Ovary (tissue), 3 donors: ENCODE measurements at regions not wholly inside any gene's neighbourhood (a gene's known extent, or its start where the extent isn't known, plus 50 kb on each side); places are given as distances from the start of the nearest gene placed in this dataset.

Experiments
- EP300 ChIP-seq: sonication (generic); formaldehyde crosslinking; IDR thresholded peaks from one replicate; pipeline ENCODE4 v1.6.1; 2017; ENCODE audit warnings: antibody characterized with exemption
- TF ChIP-seq, protein P1 (sequence below), 3 donors: fragments of 450-650 bp in 2 of 3; fragments of 200-600 bp in 1 of 3; IDR thresholded peaks; one replicate each; pipeline versions ENCODE4 v1.5.1 to v1.8.0; 2016 to 2022; ENCODE audit warnings: antibody characterized with exemption in 3 of 3, mild to moderate bottlenecking in 1 of 3
- donor health status: DM: no; HTN: no; CAD: no.

- TF ChIP-seq, protein P1, sequence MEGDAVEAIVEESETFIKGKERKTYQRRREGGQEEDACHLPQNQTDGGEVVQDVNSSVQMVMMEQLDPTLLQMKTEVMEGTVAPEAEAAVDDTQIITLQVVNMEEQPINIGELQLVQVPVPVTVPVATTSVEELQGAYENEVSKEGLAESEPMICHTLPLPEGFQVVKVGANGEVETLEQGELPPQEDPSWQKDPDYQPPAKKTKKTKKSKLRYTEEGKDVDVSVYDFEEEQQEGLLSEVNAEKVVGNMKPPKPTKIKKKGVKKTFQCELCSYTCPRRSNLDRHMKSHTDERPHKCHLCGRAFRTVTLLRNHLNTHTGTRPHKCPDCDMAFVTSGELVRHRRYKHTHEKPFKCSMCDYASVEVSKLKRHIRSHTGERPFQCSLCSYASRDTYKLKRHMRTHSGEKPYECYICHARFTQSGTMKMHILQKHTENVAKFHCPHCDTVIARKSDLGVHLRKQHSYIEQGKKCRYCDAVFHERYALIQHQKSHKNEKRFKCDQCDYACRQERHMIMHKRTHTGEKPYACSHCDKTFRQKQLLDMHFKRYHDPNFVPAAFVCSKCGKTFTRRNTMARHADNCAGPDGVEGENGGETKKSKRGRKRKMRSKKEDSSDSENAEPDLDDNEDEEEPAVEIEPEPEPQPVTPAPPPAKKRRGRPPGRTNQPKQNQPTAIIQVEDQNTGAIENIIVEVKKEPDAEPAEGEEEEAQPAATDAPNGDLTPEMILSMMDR (IDR thresholded peaks at IDR 0.05), result no peak
- TF ChIP-seq EP300, result no peak
These were observed 206.9 kb downstream of the SPCS3 start for GRCh38 chr4:176526704-176527103.
